Astrocyte (in vitro differentiated cells and primary cell): ENCODE measurements at regions not wholly inside any gene's neighbourhood (a gene's known extent, or its start where the extent isn't known, plus 50 kb on each side); places are given as distances from the start of the nearest gene placed in this dataset.

ENCODE experiments used
- DNase-seq: peaks from one replicate; pipeline ENCODE4 v3.0.0-alpha.2; 2010; ENCODE audit warnings: low read depth
- FAIRE-seq: peaks from 2 replicates; lab custom pipeline; 2011; peaks lifted over from hg19 to GRCh38; lab: Jason Lieb, UNC
- H2AFZ ChIP-seq: 2 replicates; pipeline ENCODE4 v1.6.0; 2012; ENCODE audit warnings: low read depth, low read length, inconsistent platforms
- H3K27ac ChIP-seq: 2 replicates; pipeline ENCODE4 v1.5.1; 2011; ENCODE audit warnings: low read depth, low read length, inconsistent platforms
- H3K27me3 ChIP-seq: 2 replicates; pipeline ENCODE4 v1.6.0; 2011; ENCODE audit warnings: low read length, inconsistent platforms; ENCODE audit not compliant: insufficient read depth
- H3K36me3 ChIP-seq: 2 replicates; pipeline ENCODE4 v1.5.1; 2011; ENCODE audit warnings: low read length, inconsistent platforms; ENCODE audit not compliant: insufficient read depth
- H3K4me1 ChIP-seq: 2 replicates; pipeline ENCODE4 v1.5.1; 2011; ENCODE audit warnings: low read length, inconsistent platforms; ENCODE audit not compliant: insufficient read depth
- H3K4me2 ChIP-seq: 2 replicates; pipeline ENCODE4 v1.6.0; 2012; ENCODE audit warnings: low read length, inconsistent platforms
- H3K4me3 ChIP-seq: 2 replicates; pipeline ENCODE4 v1.5.1; 2011; ENCODE audit warnings: low read depth, mild to moderate bottlenecking, low read length, inconsistent platforms; ENCODE audit not compliant: insufficient read depth
- H3K79me2 ChIP-seq: 2 replicates; pipeline ENCODE4 v1.6.0; 2012; ENCODE audit warnings: mild to moderate bottlenecking, low read length, inconsistent platforms; ENCODE audit not compliant: insufficient read depth
- H3K9ac ChIP-seq: 2 replicates; pipeline ENCODE4 v1.6.0; 2012; ENCODE audit warnings: mild to moderate bottlenecking, low read length, inconsistent platforms
- H3K9me3 ChIP-seq: 2 replicates; pipeline ENCODE4 v1.5.1; 2012; ENCODE audit warnings: low read depth, mild to moderate bottlenecking, low read length, inconsistent platforms; ENCODE audit not compliant: insufficient read depth
- H4K20me1 ChIP-seq: 2 replicates; pipeline ENCODE4 v1.6.0; 2012; ENCODE audit warnings: low read length, inconsistent platforms; ENCODE audit not compliant: insufficient read depth
- H3K27ac Mint-ChIP-seq: one replicate; pipeline ENCODE4 v1.8.0; 2021; ENCODE audit warnings: mild to moderate bottlenecking, mixed read lengths; ENCODE audit not compliant: unreplicated experiment
- H3K27me3 Mint-ChIP-seq: one replicate; pipeline ENCODE4 v1.8.0; 2021; ENCODE audit warnings: low read depth, mixed read lengths; ENCODE audit not compliant: unreplicated experiment
- H3K36me3 Mint-ChIP-seq: one replicate; pipeline ENCODE4 v1.8.0; 2021; ENCODE audit warnings: low read depth, mixed read lengths; ENCODE audit not compliant: unreplicated experiment
- H3K4me1 Mint-ChIP-seq: one replicate; pipeline ENCODE4 v1.8.0; 2021; ENCODE audit warnings: low read depth, mixed read lengths; ENCODE audit not compliant: unreplicated experiment
- H3K4me3 Mint-ChIP-seq: one replicate; pipeline ENCODE4 v1.8.0; 2021; ENCODE audit warnings: mild to moderate bottlenecking, moderate library complexity, mixed read lengths; ENCODE audit not compliant: unreplicated experiment
- H3K9me3 Mint-ChIP-seq: one replicate; pipeline ENCODE4 v1.8.0; 2021; ENCODE audit warnings: mild to moderate bottlenecking, mixed read lengths; ENCODE audit not compliant: unreplicated experiment
- EZH2 ChIP-seq: IDR thresholded peaks from 2 replicates; pipeline ENCODE4 v1.6.1; 2012; ENCODE audit warnings: mild to moderate bottlenecking, low read length, inconsistent platforms; ENCODE audit not compliant: insufficient read depth
- TF ChIP-seq, protein P1 (sequence below): IDR thresholded peaks from 2 replicates; pipeline ENCODE4 v1.5.1; 2011; ENCODE audit warnings: low read depth, mild to moderate bottlenecking, inconsistent platforms, low read length, moderate library complexity; ENCODE audit not compliant: insufficient read depth

DNA sequence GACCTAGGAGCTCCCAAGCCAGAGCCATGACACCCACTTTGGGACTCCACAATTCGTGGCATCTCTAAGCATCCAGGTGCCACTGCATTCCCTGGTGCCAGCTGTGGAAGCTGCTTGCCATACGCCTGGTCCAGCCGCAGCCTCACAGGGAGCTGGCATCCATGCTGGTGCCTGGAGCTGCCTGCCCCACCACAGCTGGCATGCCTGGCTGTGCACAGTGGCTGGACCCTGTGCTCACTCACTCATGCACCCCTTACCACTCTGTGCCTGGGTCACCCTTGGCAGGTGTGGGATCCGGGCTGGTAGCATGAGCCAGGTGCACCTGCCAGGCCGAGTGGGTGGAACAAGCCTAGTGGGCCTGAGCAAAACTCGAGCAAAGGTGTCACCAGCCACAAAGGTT, 90.1 kb downstream of the CAVIN4 start:
- no peak for DNase-seq
- Mint-ChIP-seq H3K4me1 (no peaks in the 10 kb centered on the region), H3K9me3 (peaks cover 13% of the 10 kb centered on the region), H3K36me3 (no peaks in the 10 kb centered on the region), H3K27ac (no peak overlapping the region), H3K4me3 (no peak overlapping the region), H3K27me3 (no peaks in the 10 kb centered on the region)
- FAIRE-seq, result no peak
- no peaks in the 10 kb centered on the region for H3K79me2 ChIP-seq
- H3K9me3 ChIP-seq, result peaks cover 2% of the 10 kb centered on the region
- TF ChIP-seq, protein P1, sequence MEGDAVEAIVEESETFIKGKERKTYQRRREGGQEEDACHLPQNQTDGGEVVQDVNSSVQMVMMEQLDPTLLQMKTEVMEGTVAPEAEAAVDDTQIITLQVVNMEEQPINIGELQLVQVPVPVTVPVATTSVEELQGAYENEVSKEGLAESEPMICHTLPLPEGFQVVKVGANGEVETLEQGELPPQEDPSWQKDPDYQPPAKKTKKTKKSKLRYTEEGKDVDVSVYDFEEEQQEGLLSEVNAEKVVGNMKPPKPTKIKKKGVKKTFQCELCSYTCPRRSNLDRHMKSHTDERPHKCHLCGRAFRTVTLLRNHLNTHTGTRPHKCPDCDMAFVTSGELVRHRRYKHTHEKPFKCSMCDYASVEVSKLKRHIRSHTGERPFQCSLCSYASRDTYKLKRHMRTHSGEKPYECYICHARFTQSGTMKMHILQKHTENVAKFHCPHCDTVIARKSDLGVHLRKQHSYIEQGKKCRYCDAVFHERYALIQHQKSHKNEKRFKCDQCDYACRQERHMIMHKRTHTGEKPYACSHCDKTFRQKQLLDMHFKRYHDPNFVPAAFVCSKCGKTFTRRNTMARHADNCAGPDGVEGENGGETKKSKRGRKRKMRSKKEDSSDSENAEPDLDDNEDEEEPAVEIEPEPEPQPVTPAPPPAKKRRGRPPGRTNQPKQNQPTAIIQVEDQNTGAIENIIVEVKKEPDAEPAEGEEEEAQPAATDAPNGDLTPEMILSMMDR, result no peak
- no peak for TF ChIP-seq EZH2
- no peak overlapping the region for H3K4me3 ChIP-seq
- H4K20me1 ChIP-seq, result no peaks in the 10 kb centered on the region
- H3K9ac ChIP-seq, result no peak overlapping the region
- no peak overlapping the region for H3K27ac ChIP-seq
- H2AFZ ChIP-seq, result no peak overlapping the region
- no peaks in the 10 kb centered on the region for H3K27me3 ChIP-seq
- no peaks in the 10 kb centered on the region for H3K4me1 ChIP-seq
- H3K36me3 ChIP-seq, result no peaks in the 10 kb centered on the region
- no peak overlapping the region for H3K4me2 ChIP-seq

DNA sequence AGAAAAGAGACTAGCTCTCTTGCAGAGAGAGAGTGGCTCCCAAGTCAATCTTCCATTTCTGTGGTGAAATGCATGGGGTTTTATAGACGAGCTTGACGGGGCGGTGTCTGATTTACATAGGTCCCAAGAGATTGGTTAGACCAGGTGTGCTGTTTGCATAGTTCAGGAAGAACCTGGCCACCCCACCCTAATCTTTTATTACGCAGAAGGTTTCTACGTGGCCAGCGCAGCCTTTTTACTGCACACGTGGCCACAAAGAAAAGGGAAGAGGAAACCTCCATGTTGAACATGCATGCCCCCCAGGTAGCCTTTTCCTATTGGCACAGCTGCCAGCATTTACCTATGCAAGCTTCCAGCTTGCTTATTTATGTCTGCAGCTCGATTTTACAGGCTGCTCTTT, 92.1 kb downstream of the CAVIN4 start:
- no peak overlapping the region for H3K9ac ChIP-seq
- no peak for FAIRE-seq
- H3K4me2 ChIP-seq, result no peak overlapping the region
- no peaks in the 10 kb centered on the region for H3K79me2 ChIP-seq
- Mint-ChIP-seq H3K36me3 (no peaks in the 10 kb centered on the region), H3K27ac (no peak overlapping the region), H3K4me1 (no peaks in the 10 kb centered on the region), H3K4me3 (no peak overlapping the region), H3K9me3 (peaks cover 13% of the 10 kb centered on the region), H3K27me3 (no peaks in the 10 kb centered on the region)
- peaks cover 2% of the 10 kb centered on the region for H3K9me3 ChIP-seq
- no peak for TF ChIP-seq EZH2
- TF ChIP-seq, protein P1, result no peak
- H3K4me3 ChIP-seq, result no peak overlapping the region
- H3K4me1 ChIP-seq, result no peaks in the 10 kb centered on the region
- no peak overlapping the region for H2AFZ ChIP-seq
- no peak for DNase-seq
- H3K36me3 ChIP-seq, result no peaks in the 10 kb centered on the region
- H4K20me1 ChIP-seq, result no peaks in the 10 kb centered on the region
- H3K27ac ChIP-seq, result no peak overlapping the region
- H3K27me3 ChIP-seq, result no peaks in the 10 kb centered on the region

DNA sequence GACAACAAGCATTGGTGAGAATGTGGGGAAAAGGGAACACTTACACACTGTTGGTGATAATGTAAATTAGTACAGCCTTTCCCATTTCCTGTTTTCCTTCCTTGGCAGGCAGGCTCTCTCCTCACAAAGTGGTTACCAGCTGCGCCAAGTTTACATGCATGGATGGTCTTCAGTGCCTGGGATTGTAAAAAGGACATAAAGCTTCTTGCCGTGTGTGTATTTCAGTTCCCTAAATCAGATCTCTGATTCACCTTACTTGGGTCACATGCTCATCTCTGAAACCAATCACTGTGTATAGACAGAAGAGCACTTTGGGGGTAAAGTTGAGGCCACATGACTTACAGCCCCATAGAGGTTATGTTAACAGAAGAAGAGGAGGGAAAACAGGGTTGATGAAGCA, 92.8 kb downstream of the CAVIN4 start:
- H3K4me3 Mint-ChIP-seq, result no peak overlapping the region

More for the DNA sequence above, 92.8 kb downstream of the CAVIN4 start:
- peaks cover 2% of the 10 kb centered on the region for H3K9me3 ChIP-seq
- no peaks in the 10 kb centered on the region for H3K27me3 ChIP-seq
- H3K4me3 ChIP-seq, result no peak overlapping the region
- H3K27me3 Mint-ChIP-seq, result no peaks in the 10 kb centered on the region
- no peaks in the 10 kb centered on the region for H3K36me3 ChIP-seq
- H3K36me3 Mint-ChIP-seq, result no peaks in the 10 kb centered on the region
- no peak overlapping the region for H2AFZ ChIP-seq
- no peak for TF ChIP-seq EZH2
- TF ChIP-seq, protein P1, result no peak
- no peak overlapping the region for H3K27ac Mint-ChIP-seq
- no peaks in the 10 kb centered on the region for H4K20me1 ChIP-seq
- no peak overlapping the region for H3K27ac ChIP-seq
- no peak overlapping the region for H3K9ac ChIP-seq
- no peak for FAIRE-seq
- no peaks in the 10 kb centered on the region for H3K4me1 ChIP-seq
- no peaks in the 10 kb centered on the region for H3K4me1 Mint-ChIP-seq
- H3K4me2 ChIP-seq, result no peak overlapping the region
- peaks cover 9% of the 10 kb centered on the region for H3K9me3 Mint-ChIP-seq
- H3K79me2 ChIP-seq, result no peaks in the 10 kb centered on the region
- DNase-seq, result no peak
